Uterus (tissue), 2 donors: ENCODE measurements at regions not wholly inside any gene's neighbourhood (a gene's known extent, or its start where the extent isn't known, plus 50 kb on each side); places are given as distances from the start of the nearest gene placed in this dataset.

Experiments
- CTCF ChIP-seq, 4 experiments: fragments of 200-600 bp in 2 of 4; fragments of 450-650 bp in 2 of 4; sonication (generic) in 2 of 4; IDR thresholded peaks; one replicate each; pipeline ENCODE4 v1.5.1; 2016 to 2019; ENCODE audit warnings: antibody characterized with exemption in 4 of 4, mild to moderate bottlenecking in 2 of 4, moderate library complexity in 1 of 4
- POLR2A ChIP-seq, 2 donors: fragments of 450-650 bp; IDR thresholded peaks; one replicate each; pipeline ENCODE4 v1.6.1; 2016; ENCODE audit warnings: antibody characterized with exemption in 2 of 2, mild to moderate bottlenecking in 1 of 2, moderate library complexity in 1 of 2

- TF ChIP-seq CTCF (IDR thresholded peaks at IDR 0.05) (no peak), POLR2A (IDR thresholded peaks at IDR 0.05) (no peak)
These were observed 268.1 kb upstream of the ISX start for GRCh38 chr22:34797826-34798225.
